Cardiac muscle cell (in vitro differentiated cells and primary cell): ENCODE measurements at regions not wholly inside any gene's neighbourhood (a gene's known extent, or its start where the extent isn't known, plus 50 kb on each side); places are given as distances from the start of the nearest gene placed in this dataset.

Source experiments
- DNase-seq, 2 donors: peaks; one replicate each; pipeline versions ENCODE4 v3.0.0 to v3.0.0-alpha.2; 2010 to 2017; ENCODE audit warnings: low read depth in 1 of 2, low spot score in 1 of 2
- H3K27ac ChIP-seq: fragments of 200-600 bp; sonication (generic); 2 replicates; pipeline ENCODE4 v1.5.1; 2016
- H3K27me3 ChIP-seq: fragments of 200-600 bp; sonication (generic); 2 replicates; pipeline ENCODE4 v1.6.0; 2016; ENCODE audit warnings: control low read depth
- H3K36me3 ChIP-seq: fragments of 200-600 bp; sonication (generic); 2 replicates; pipeline ENCODE4 v1.5.1; 2016; ENCODE audit warnings: control low read depth
- H3K4me1 ChIP-seq: fragments of 200-600 bp; sonication (generic); 2 replicates; pipeline ENCODE4 v1.8.1; 2017; ENCODE audit warnings: low read depth, mild to moderate bottlenecking, mixed run types
- H3K4me3 ChIP-seq: fragments of 200-600 bp; sonication (generic); 2 replicates; pipeline ENCODE4 v1.5.1; 2016; ENCODE audit warnings: mild to moderate bottlenecking
- H3K9me3 ChIP-seq: fragments of 200-600 bp; sonication (generic); 2 replicates; pipeline ENCODE4 v1.5.1; 2017; ENCODE audit warnings: low read depth, mild to moderate bottlenecking, control low read depth
- TF ChIP-seq, protein P1 (sequence below): IDR thresholded peaks from 2 replicates; pipeline ENCODE4 v1.5.1; 2012; ENCODE audit warnings: low read depth, mild to moderate bottlenecking, low read length

GRCh38 chr12:89948271-89949175 lies 239.9 kb upstream of the ATP2B1 start:
- H3K27ac ChIP-seq = peak overlapping the region; percentile 59
- H3K9me3 ChIP-seq = no peaks in the 10 kb centered on the region
- H3K36me3 ChIP-seq = no peaks in the 10 kb centered on the region
- no peaks in the 10 kb centered on the region for H3K27me3 ChIP-seq
- peaks cover 43% of the 10 kb centered on the region for H3K4me1 ChIP-seq
- H3K4me3 ChIP-seq = no peak overlapping the region
- DNase-seq = no peak
- TF ChIP-seq, protein P1, sequence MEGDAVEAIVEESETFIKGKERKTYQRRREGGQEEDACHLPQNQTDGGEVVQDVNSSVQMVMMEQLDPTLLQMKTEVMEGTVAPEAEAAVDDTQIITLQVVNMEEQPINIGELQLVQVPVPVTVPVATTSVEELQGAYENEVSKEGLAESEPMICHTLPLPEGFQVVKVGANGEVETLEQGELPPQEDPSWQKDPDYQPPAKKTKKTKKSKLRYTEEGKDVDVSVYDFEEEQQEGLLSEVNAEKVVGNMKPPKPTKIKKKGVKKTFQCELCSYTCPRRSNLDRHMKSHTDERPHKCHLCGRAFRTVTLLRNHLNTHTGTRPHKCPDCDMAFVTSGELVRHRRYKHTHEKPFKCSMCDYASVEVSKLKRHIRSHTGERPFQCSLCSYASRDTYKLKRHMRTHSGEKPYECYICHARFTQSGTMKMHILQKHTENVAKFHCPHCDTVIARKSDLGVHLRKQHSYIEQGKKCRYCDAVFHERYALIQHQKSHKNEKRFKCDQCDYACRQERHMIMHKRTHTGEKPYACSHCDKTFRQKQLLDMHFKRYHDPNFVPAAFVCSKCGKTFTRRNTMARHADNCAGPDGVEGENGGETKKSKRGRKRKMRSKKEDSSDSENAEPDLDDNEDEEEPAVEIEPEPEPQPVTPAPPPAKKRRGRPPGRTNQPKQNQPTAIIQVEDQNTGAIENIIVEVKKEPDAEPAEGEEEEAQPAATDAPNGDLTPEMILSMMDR = no peak

- peak; percentile 34 to 90 for DNase-seq
- no peak overlapping the region for H3K4me3 ChIP-seq
- peak overlapping the region; percentile 59 for H3K27ac ChIP-seq
- H3K27me3 ChIP-seq = no peaks in the 10 kb centered on the region
- no peaks in the 10 kb centered on the region for H3K36me3 ChIP-seq
- TF ChIP-seq, protein P1 = no peak
- H3K9me3 ChIP-seq = no peaks in the 10 kb centered on the region
- H3K4me1 ChIP-seq = peaks cover 43% of the 10 kb centered on the region
These were observed 239.0 kb upstream of the ATP2B1 start for GRCh38 chr12:89947437-89948270.

DNA sequence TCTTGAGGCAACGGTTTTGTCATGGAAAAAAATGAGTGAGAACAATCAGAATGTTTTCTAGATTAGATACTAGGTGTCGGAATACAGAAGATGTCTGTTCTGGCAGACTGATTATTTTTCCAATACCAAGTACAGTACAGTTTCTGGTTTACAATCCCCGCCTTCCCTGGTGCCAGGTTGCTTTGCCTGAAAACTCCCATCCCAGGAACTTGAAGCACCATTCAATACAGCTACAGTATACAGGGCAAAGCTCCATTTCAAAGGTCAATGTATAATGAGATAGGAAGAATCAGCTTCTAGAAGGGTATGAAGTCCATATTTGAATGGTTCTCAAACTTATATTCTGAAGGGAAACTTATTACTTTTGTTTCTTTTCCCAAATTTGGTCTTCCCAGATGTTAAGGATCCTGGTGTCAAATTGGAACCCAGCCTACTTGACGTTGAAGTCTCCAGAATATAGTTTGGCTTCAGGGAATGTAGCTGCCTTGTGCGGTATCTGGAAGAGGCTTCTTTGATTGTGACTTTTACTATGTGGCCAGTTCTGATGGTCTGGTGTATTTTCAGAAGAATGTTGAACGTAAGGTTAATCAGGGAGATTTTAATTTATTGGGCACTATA lies 238.0 kb upstream of the ATP2B1 start:
- Histone ChIP-seq H3K9me3 (no peaks in the 10 kb centered on the region), H3K4me1 (peaks cover 43% of the 10 kb centered on the region), H3K36me3 (no peaks in the 10 kb centered on the region), H3K4me3 (no peak overlapping the region), H3K27ac (no peak overlapping the region), H3K27me3 (no peaks in the 10 kb centered on the region)
- no peak for DNase-seq
- TF ChIP-seq, protein P1 = no peak

- no peak overlapping the region for H3K27ac ChIP-seq
- TF ChIP-seq, protein P1 = no peak
These were observed 236.5 kb upstream of the ATP2B1 start for GRCh38 chr12:89945123-89945522.

GRCh38 chr12:89943463-89943862 lies 234.8 kb upstream of the ATP2B1 start:
- DNase-seq = no peak
- H3K4me3 ChIP-seq = no peak overlapping the region
- no peaks in the 10 kb centered on the region for H3K36me3 ChIP-seq
- no peak overlapping the region for H3K27ac ChIP-seq
- TF ChIP-seq, protein P1 = no peak
- H3K9me3 ChIP-seq = no peaks in the 10 kb centered on the region
- H3K4me1 ChIP-seq = peaks cover 13% of the 10 kb centered on the region
- H3K27me3 ChIP-seq = no peaks in the 10 kb centered on the region

More at GRCh38 chr12:89945123-89945522, 236.5 kb upstream of the ATP2B1 start:
- H3K27me3 ChIP-seq = no peaks in the 10 kb centered on the region
- no peak overlapping the region for H3K4me3 ChIP-seq
- no peaks in the 10 kb centered on the region for H3K9me3 ChIP-seq
- peaks cover 30% of the 10 kb centered on the region for H3K4me1 ChIP-seq
- H3K36me3 ChIP-seq = no peaks in the 10 kb centered on the region
- no peak for DNase-seq
